GM10248 (cell line): ENCODE measurements at regions not wholly inside any gene's neighbourhood (a gene's known extent, or its start where the extent isn't known, plus 50 kb on each side); places are given as distances from the start of the nearest gene placed in this dataset.

ENCODE experiments used
- CTCF ChIA-PET: fragments of 300-600 bp; sonication (Branson Sonifier 250); formaldehyde crosslinking; extraction: SDS; loops from one replicate; lab custom pipeline; 2021; ENCODE audit warnings: antibody characterized with exemption; lab: Yijun Ruan, JAX
- POLR2A ChIA-PET: fragments of 350-650 bp; sonication (Branson Sonifier 250); formaldehyde crosslinking; extraction: SDS; loops from one replicate; lab custom pipeline; 2020; ENCODE audit warnings: antibody characterized with exemption; lab: Yijun Ruan, JAX
- DNase-seq: peaks from one replicate; pipeline ENCODE4 v3.0.0; 2012; ENCODE audit errors: extremely low spot score
- CTCF ChIP-seq: IDR thresholded peaks from 2 replicates; pipeline ENCODE4 v1.5.1; 2012; ENCODE audit warnings: mild to moderate bottlenecking, low read depth; ENCODE audit errors: extremely low read depth, missing control alignments, control extremely low read depth

GRCh38 chr17:72558971-72559476 lies 438.2 kb downstream of the SOX9 start:
- DNase-seq: no peak
- no peak for TF ChIP-seq CTCF
- ChIA-PET POLR2A (no interaction called here), CTCF (interaction anchor here (0.7 to 6.7 kb wide), 28 partner anchors 9 to 1792 kb away, joined by 3 to 89 read pairs (median 5); no protein-coding TSS in a partner anchor)

GRCh38 chr17:72560303-72561247 lies 439.8 kb downstream of the SOX9 start:
- POLR2A ChIA-PET: no interaction called here
- peak; percentile 87 for DNase-seq
- CTCF ChIA-PET: interaction anchor here (0.6 to 6.7 kb wide), 43 partner anchors 9 to 1794 kb away, joined by 3 to 89 read pairs (median 4); no protein-coding TSS in a partner anchor
- peak; percentile 90 for TF ChIP-seq CTCF

- DNase-seq: no peak
- ChIA-PET CTCF (interaction anchor here (0.9 to 6.7 kb wide), 11 partner anchors 8 to 809 kb away, joined by 3 to 89 read pairs (median 7); no protein-coding TSS in a partner anchor), POLR2A (no interaction called here)
- no peak for TF ChIP-seq CTCF
Measured at GRCh38 chr17:72561266-72561665, 440.4 kb downstream of the SOX9 start.

- no peak for DNase-seq
- no peak for TF ChIP-seq CTCF
- CTCF ChIA-PET: interaction anchor here (1.8 to 6.7 kb wide), 4 partner anchors 18 to 809 kb away, joined by 5 to 89 read pairs (median 16); no protein-coding TSS in a partner anchor
- POLR2A ChIA-PET: no interaction called here
Measured at GRCh38 chr17:72561680-72562079, 440.9 kb downstream of the SOX9 start.

- no peak for DNase-seq
- ChIA-PET POLR2A (no interaction called here), CTCF (interaction anchor here (6.7 kb wide), 1 partner anchor 164 kb away, joined by 89 read pairs; no protein-coding TSS in a partner anchor)
- no peak for TF ChIP-seq CTCF
Measured at GRCh38 chr17:72562615-72563188, 441.9 kb downstream of the SOX9 start.

- CTCF ChIA-PET: no interaction called here
- no peak for TF ChIP-seq CTCF
- no peak for DNase-seq
- POLR2A ChIA-PET: no interaction called here
Measured at GRCh38 chr17:72563952-72564351, 443.1 kb downstream of the SOX9 start.
